HEK293 (cell line): ENCODE measurements at regions not wholly inside any gene's neighbourhood (a gene's known extent, or its start where the extent isn't known, plus 50 kb on each side); places are given as distances from the start of the nearest gene placed in this dataset.

Experiments
- CTCF ChIA-PET: fragments of 350-600 bp; formaldehyde crosslinking; extraction: SDS; loops from one replicate; lab custom pipeline; 2021; ENCODE audit warnings: antibody characterized with exemption; lab: Yijun Ruan, JAX
- POLR2A ChIA-PET: fragments of 300-600 bp; formaldehyde crosslinking; extraction: SDS; loops from one replicate; lab custom pipeline; 2020; ENCODE audit warnings: antibody characterized with exemption, inconsistent platforms; lab: Yijun Ruan, JAX
- H3K27ac ChIP-seq: fragments of 200-500 bp; sonication (Bioruptor generic); 2 replicates; pipeline ENCODE4 v1.5.1; 2014; ENCODE audit warnings: low read depth, low read length, control low read depth, inconsistent platforms; ENCODE audit errors: extremely low read depth
- H3K36me3 ChIP-seq, 2 experiments: fragments of 200-500 bp in 1 of 2; sonication (Bioruptor generic) in 1 of 2; 1 replicate in 1 of 2; 2 replicates in 1 of 2; pipeline ENCODE4 v1.5.1; 2014 to 2017; ENCODE audit warnings: inconsistent platforms in 2 of 2, low read length in 2 of 2; ENCODE audit not compliant: control insufficient read depth in 2 of 2, insufficient read depth in 1 of 2
- H3K4me1 ChIP-seq: fragments of 200-500 bp; sonication (Bioruptor generic); 2 replicates; pipeline ENCODE4 v1.5.1; 2014; ENCODE audit warnings: mild to moderate bottlenecking, low read length, inconsistent platforms; ENCODE audit not compliant: control insufficient read depth, insufficient read depth
- H3K4me3 ChIP-seq: 2 replicates; pipeline ENCODE4 v1.5.1; 2011; ENCODE audit warnings: low read depth, mild to moderate bottlenecking, control low read depth, low read length, moderate library complexity
- H3K9me3 ChIP-seq: fragments of 200-500 bp; sonication (Bioruptor generic); 2 replicates; pipeline ENCODE4 v1.5.1; 2014; ENCODE audit warnings: low read depth, low read length, inconsistent platforms; ENCODE audit not compliant: control insufficient read depth, insufficient read depth
- KLF1 ChIP-seq: fragments of 450-650 bp; formaldehyde crosslinking; IDR thresholded peaks from 2 replicates; pipeline ENCODE4 v1.5.1; 2016; ENCODE audit warnings: missing biosample characterization, missing genetic modification characterization
- KLF9 ChIP-seq: fragments of 450-650 bp; formaldehyde crosslinking; IDR thresholded peaks from 2 replicates; pipeline ENCODE4 v1.5.1; 2016; ENCODE audit warnings: missing biosample characterization, missing genetic modification characterization, low read depth
- MEIS1 ChIP-seq: sonication (generic); formaldehyde crosslinking; IDR thresholded peaks from 2 replicates; pipeline ENCODE4 v1.8.1; 2022; ENCODE audit warnings: missing genetic modification reagents, mild to moderate bottlenecking, borderline replicate concordance
- SP3 ChIP-seq: fragments of 450-650 bp; formaldehyde crosslinking; IDR thresholded peaks from 2 replicates; pipeline ENCODE4 v1.5.1; 2016; ENCODE audit warnings: missing biosample characterization, missing genetic modification characterization
- ZBTB11 ChIP-seq: fragments of 450-650 bp; formaldehyde crosslinking; conservative IDR thresholded peaks from 2 replicates; pipeline ENCODE4 v1.5.1; 2016; ENCODE audit warnings: low read depth, missing biosample characterization, missing genetic modification characterization
- ZBTB48 ChIP-seq: fragments of 450-650 bp; formaldehyde crosslinking; IDR thresholded peaks from 2 replicates; pipeline ENCODE4 v1.5.1; 2016; ENCODE audit warnings: missing biosample characterization, missing genetic modification characterization
- ZBTB49 ChIP-seq: fragments of 450-650 bp; formaldehyde crosslinking; IDR thresholded peaks from 2 replicates; pipeline ENCODE4 v1.5.1; 2016; ENCODE audit warnings: missing biosample characterization, missing genetic modification characterization, low read depth
- ZBTB7A ChIP-seq: fragments of 450-650 bp; formaldehyde crosslinking; IDR thresholded peaks from 2 replicates; pipeline ENCODE4 v1.5.1; 2016; ENCODE audit warnings: low read depth, missing biosample characterization, missing genetic modification characterization
- ZFHX2 ChIP-seq: fragments of 450-650 bp; formaldehyde crosslinking; conservative IDR thresholded peaks from 2 replicates; pipeline ENCODE4 v1.5.1; 2016; ENCODE audit warnings: missing biosample characterization, missing genetic modification characterization
- ZNF18 ChIP-seq: fragments of 450-650 bp; formaldehyde crosslinking; IDR thresholded peaks from 2 replicates; pipeline ENCODE4 v1.5.1; 2016; ENCODE audit warnings: missing biosample characterization, missing genetic modification characterization
- ZNF19 ChIP-seq: fragments of 450-650 bp; formaldehyde crosslinking; IDR thresholded peaks from 2 replicates; pipeline ENCODE4; 2016; ENCODE audit warnings: missing biosample characterization, missing genetic modification characterization, low read depth
- ZNF274 ChIP-seq, 2 experiments: fragments of 200-500 bp in 1 of 2; fragments of 450-650 bp in 1 of 2; sonication (Bioruptor generic) in 1 of 2; formaldehyde crosslinking in 1 of 2; IDR thresholded peaks; 2 replicates each; pipeline versions ENCODE4 v1.5.1 to v1.6.1; 2014 to 2016; ENCODE audit warnings: borderline replicate concordance in 1 of 2, inconsistent platforms in 1 of 2, low read length in 1 of 2, missing biosample characterization in 1 of 2, missing genetic modification characterization in 1 of 2
- ZNF341 ChIP-seq: fragments of 450-650 bp; formaldehyde crosslinking; IDR thresholded peaks from 2 replicates; pipeline ENCODE4; 2016; ENCODE audit warnings: low read depth, missing biosample characterization, missing genetic modification characterization
- ZNF548 ChIP-seq: fragments of 450-650 bp; formaldehyde crosslinking; IDR thresholded peaks from 2 replicates; pipeline ENCODE4 v1.5.1; 2016; ENCODE audit warnings: missing biosample characterization, missing genetic modification characterization
- ZNF596 ChIP-seq: fragments of 450-650 bp; IDR thresholded peaks from 2 replicates; pipeline ENCODE4 v1.5.0; 2018; ENCODE audit warnings: missing biosample characterization, mild to moderate bottlenecking, missing genetic modification characterization, moderate library complexity
- ZNF624 ChIP-seq: fragments of 450-650 bp; formaldehyde crosslinking; IDR thresholded peaks from 2 replicates; pipeline ENCODE4 v1.5.1; 2017; ENCODE audit warnings: missing biosample characterization, missing genetic modification characterization
- ZNF626 ChIP-seq: fragments of 450-650 bp; sonication (Bioruptor Pico); formaldehyde crosslinking; IDR thresholded peaks from 2 replicates; pipeline ENCODE4 v1.5.1; 2018; ENCODE audit warnings: missing biosample characterization, missing genetic modification characterization, inconsistent platforms
- ZNF654 ChIP-seq: fragments of 450-650 bp; formaldehyde crosslinking; IDR thresholded peaks from 2 replicates; pipeline ENCODE4 v1.5.1; 2016; ENCODE audit warnings: low read depth, missing biosample characterization, missing genetic modification characterization
- ZNF692 ChIP-seq: fragments of 450-650 bp; formaldehyde crosslinking; IDR thresholded peaks from 2 replicates; pipeline ENCODE4 v1.5.1; 2016; ENCODE audit warnings: missing biosample characterization, missing genetic modification characterization
- ZNF777 ChIP-seq: fragments of 450-650 bp; formaldehyde crosslinking; IDR thresholded peaks from 2 replicates; pipeline ENCODE4 v1.5.1; 2017; ENCODE audit warnings: missing biosample characterization, missing genetic modification characterization, borderline replicate concordance
- ZNF791 ChIP-seq: fragments of 450-650 bp; formaldehyde crosslinking; IDR thresholded peaks from 2 replicates; pipeline ENCODE4 v1.5.1; 2016; ENCODE audit warnings: missing biosample characterization, missing genetic modification characterization
- ZSCAN5A ChIP-seq: fragments of 450-650 bp; formaldehyde crosslinking; IDR thresholded peaks from 2 replicates; pipeline ENCODE4 v1.5.1; 2016; ENCODE audit warnings: missing biosample characterization, missing genetic modification characterization

GRCh38 chr2:90069290-90069894 is 1377.9 kb downstream of the RPIA start (continued):
- TF ChIP-seq ZNF18 (tag by site-specific recombination), result no peak
- TF ChIP-seq ZNF777 (tag by site-specific recombination), result no peak
- no peak for TF ChIP-seq ZNF341 (tag by site-specific recombination)
- TF ChIP-seq ZBTB48 (tag by site-specific recombination), result no peak
- no peak for TF ChIP-seq ZBTB11 (tag by site-specific recombination)
- no peak for TF ChIP-seq KLF9 (tag by site-specific recombination)

- CTCF ChIA-PET, result interaction anchor here (1.4 kb wide), 1 partner anchor 8 kb away, joined by 3 read pairs; no protein-coding TSS in a partner anchor
Observed at GRCh38 chr2:90076311-90076710, 1384.8 kb downstream of the RPIA start.

More at GRCh38 chr2:90076311-90076710, 1384.8 kb downstream of the RPIA start:
- H3K4me3 ChIP-seq, result no peak overlapping the region
- no peak for TF ChIP-seq ZNF626
- no peak for TF ChIP-seq ZNF19 (tag by site-specific recombination)
- no peak for TF ChIP-seq ZNF596 (tag by site-specific recombination)
- TF ChIP-seq ZSCAN5A (tag by site-specific recombination), result no peak
- no peak for TF ChIP-seq ZNF654 (tag by site-specific recombination)
- TF ChIP-seq KLF1 (tag by site-specific recombination), result no peak
- no peak for TF ChIP-seq ZNF692 (tag by site-specific recombination)
- TF ChIP-seq SP3 (tag by site-specific recombination), result no peak
- no peak for TF ChIP-seq ZNF791 (tag by site-specific recombination)
- no peak for TF ChIP-seq ZNF548 (tag by site-specific recombination)
- no peak for TF ChIP-seq ZFHX2 (tag by site-specific recombination)
- TF ChIP-seq MEIS1 (CRISPR knock-in tag), result no peak
- TF ChIP-seq ZNF624 (tag by site-specific recombination), result no peak
- no peak for TF ChIP-seq ZBTB7A (tag by site-specific recombination)
- no peak for TF ChIP-seq ZBTB49 (tag by site-specific recombination)
- TF ChIP-seq ZNF274 (IDR thresholded peaks at IDR 0.05; ENCODE audit: low read length), result no peak
- TF ChIP-seq ZNF274 (tag by site-specific recombination; IDR thresholded peaks at IDR 0.05; ENCODE audit: borderline replicate concordance), result no peak
- no peaks in the 10 kb centered on the region for H3K36me3 ChIP-seq
- H3K27ac ChIP-seq, result no peak overlapping the region
- POLR2A ChIA-PET, result no interaction called here
- no peaks in the 10 kb centered on the region for H3K9me3 ChIP-seq
- no peaks in the 10 kb centered on the region for H3K4me1 ChIP-seq
